PFSK-1 (cell line): ENCODE measurements at regions not wholly inside any gene's neighbourhood (a gene's known extent, or its start where the extent isn't known, plus 50 kb on each side); places are given as distances from the start of the nearest gene placed in this dataset.

Source experiments
- FOXP2 ChIP-seq: optimal IDR thresholded peaks from 2 replicates; pipeline ENCODE3; 2011; ENCODE audit warnings: borderline replicate concordance, control low read depth, inconsistent platforms; ENCODE audit not compliant: insufficient read depth; ENCODE audit errors: extremely low read length, extremely low read depth
- POLR2AphosphoS5 ChIP-seq: IDR thresholded peaks from 2 replicates; pipeline ENCODE4 v1.6.1; 2012; ENCODE audit warnings: low read depth, mild to moderate bottlenecking, control low read depth, low read length, moderate library complexity
- TAF1 ChIP-seq: IDR thresholded peaks from 2 replicates; pipeline ENCODE4 v1.6.1; 2012; ENCODE audit warnings: low read length, control low read depth, borderline replicate concordance; ENCODE audit not compliant: insufficient read depth
- TF ChIP-seq, protein P1 (sequence below), 2 experiments: IDR thresholded peaks; 2 replicates each; pipeline versions ENCODE4 v1.6.1 to v1.8.0; 2011 to 2012; ENCODE audit warnings: low read depth in 2 of 2, low read length in 2 of 2, control low read depth in 1 of 2, inconsistent platforms in 1 of 2, mild to moderate bottlenecking in 1 of 2, moderate library complexity in 1 of 2; ENCODE audit not compliant: insufficient read depth in 1 of 2

DNA sequence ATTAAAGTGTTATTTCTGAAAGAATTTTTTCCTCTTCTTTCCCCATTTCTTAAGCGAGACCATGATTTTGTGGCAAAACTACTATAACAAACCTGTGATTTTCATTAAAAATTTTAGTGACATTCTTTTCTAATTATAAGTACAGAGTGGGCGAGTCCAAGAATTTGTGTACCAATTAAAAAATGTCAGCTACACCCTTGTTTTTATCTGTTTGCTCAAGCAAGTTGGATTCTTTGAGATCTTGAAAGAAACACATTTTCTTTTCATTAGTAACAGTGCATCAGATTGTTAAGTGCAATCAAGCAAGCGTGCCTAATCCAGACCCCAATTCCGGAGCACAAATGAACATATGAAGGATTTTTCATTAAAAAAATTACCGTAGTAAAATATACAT, 338.8 kb upstream of the DDHD1 start:
- TF ChIP-seq POLR2AphosphoS5: no peak
- TF ChIP-seq, protein P1, sequence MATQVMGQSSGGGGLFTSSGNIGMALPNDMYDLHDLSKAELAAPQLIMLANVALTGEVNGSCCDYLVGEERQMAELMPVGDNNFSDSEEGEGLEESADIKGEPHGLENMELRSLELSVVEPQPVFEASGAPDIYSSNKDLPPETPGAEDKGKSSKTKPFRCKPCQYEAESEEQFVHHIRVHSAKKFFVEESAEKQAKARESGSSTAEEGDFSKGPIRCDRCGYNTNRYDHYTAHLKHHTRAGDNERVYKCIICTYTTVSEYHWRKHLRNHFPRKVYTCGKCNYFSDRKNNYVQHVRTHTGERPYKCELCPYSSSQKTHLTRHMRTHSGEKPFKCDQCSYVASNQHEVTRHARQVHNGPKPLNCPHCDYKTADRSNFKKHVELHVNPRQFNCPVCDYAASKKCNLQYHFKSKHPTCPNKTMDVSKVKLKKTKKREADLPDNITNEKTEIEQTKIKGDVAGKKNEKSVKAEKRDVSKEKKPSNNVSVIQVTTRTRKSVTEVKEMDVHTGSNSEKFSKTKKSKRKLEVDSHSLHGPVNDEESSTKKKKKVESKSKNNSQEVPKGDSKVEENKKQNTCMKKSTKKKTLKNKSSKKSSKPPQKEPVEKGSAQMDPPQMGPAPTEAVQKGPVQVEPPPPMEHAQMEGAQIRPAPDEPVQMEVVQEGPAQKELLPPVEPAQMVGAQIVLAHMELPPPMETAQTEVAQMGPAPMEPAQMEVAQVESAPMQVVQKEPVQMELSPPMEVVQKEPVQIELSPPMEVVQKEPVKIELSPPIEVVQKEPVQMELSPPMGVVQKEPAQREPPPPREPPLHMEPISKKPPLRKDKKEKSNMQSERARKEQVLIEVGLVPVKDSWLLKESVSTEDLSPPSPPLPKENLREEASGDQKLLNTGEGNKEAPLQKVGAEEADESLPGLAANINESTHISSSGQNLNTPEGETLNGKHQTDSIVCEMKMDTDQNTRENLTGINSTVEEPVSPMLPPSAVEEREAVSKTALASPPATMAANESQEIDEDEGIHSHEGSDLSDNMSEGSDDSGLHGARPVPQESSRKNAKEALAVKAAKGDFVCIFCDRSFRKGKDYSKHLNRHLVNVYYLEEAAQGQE (IDR thresholded peaks at IDR 0.05; ENCODE audit: insufficient read depth in 1 of 2, low read depth in 2 of 2, low read length in 2 of 2): no peak
- no peak for TF ChIP-seq FOXP2
- no peak for TF ChIP-seq TAF1
